ENCODE measurements at regions not wholly inside any gene's neighbourhood (a gene's known extent, or its start where the extent isn't known, plus 50 kb on each side); places are given as distances from the start of the nearest gene placed in this dataset.
"Not testable (repeated sequence)": the region's sequence is repeated elsewhere in the genome, so short reads cannot be mapped to it uniquely, and the experiment has no call there.

DNA sequence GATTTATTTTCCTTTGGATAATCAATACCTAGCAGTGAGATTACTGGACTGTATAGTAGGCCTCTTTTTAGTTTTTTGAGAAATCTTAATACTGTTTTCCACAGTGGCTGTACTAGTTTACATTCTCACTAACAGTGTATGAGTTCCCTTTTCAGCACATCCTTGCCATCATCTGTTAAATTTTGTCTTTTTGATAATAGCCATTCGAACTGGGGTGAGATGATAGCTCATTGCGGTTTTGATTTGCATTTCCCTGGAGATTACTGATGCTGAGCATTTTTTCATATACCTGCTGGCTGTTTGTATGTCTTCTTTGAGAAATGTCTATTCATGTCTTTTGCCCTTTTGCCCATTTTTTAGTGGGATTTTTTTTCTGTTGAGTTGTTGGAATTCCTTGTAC, 210.8 kb downstream of the CGGBP1 start:
- Mint-ChIP-seq H3K27ac (no peak overlapping the region), H3K4me1 (no peaks in the 10 kb centered on the region), H3K4me3 (no peak overlapping the region), H3K36me3 (ENCODE audit: low read depth) (no peaks in the 10 kb centered on the region), H3K27me3 (no peaks in the 10 kb centered on the region), H3K9me3 (no peaks in the 10 kb centered on the region)
- ChIA-PET POLR2A (no interaction called here), CTCF (no interaction called here)
- no peak for DNase-seq

DNA sequence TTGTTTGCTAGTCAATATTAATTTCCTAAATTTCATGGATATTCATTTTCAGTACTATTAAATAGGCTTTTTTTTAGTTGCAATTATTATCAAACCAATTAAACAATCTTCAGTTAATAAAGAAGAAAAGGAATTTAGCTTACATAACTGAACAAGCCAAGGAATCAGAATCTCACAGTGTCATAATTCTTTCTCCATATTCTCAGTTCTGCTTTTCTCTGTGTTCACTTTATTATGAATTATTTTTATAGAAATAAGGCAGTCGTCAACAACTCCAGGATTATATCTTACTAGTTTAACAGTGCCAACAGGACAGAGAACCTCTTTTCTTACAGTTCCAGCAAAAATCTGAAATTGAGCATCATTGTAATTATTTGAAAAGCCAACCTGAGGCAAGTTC, 221.7 kb downstream of the CGGBP1 start:
- no peaks in the 10 kb centered on the region for H3K27me3 Mint-ChIP-seq
- ChIA-PET CTCF (no interaction called here), POLR2A (no interaction called here)
- no peaks in the 10 kb centered on the region for H3K36me3 Mint-ChIP-seq (ENCODE audit: low read depth)
- no peak overlapping the region for H3K27ac Mint-ChIP-seq
- no peak for DNase-seq
- H3K4me3 Mint-ChIP-seq: no peak overlapping the region
- H3K4me1 Mint-ChIP-seq: no peaks in the 10 kb centered on the region
- peaks cover 5% of the 10 kb centered on the region for H3K9me3 Mint-ChIP-seq

DNA sequence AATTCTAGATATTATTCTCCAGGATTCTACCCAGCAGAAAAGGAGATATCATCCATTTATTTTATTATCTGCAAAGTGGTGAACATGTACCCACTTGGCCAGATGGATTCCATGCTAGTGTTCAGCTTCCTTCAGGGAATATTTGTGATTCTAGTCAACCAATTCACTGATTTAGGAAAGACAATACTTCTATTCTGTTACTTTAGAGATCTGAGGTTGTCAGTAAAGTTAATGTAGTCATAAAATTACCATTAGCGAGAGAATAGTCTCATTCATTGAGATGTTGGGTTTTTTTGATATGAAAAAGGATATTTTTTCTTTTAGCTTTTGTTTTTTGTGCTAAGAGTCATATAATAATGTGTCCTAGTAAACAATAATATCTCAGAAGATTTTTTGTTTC, 222.8 kb downstream of the CGGBP1 start:
- Mint-ChIP-seq H3K27me3 (no peaks in the 10 kb centered on the region), H3K4me3 (no peak overlapping the region), H3K27ac (no peak overlapping the region), H3K9me3 (peaks cover 5% of the 10 kb centered on the region), H3K36me3 (ENCODE audit: low read depth) (no peaks in the 10 kb centered on the region), H3K4me1 (no peaks in the 10 kb centered on the region)
- DNase-seq: no peak
- POLR2A ChIA-PET: no interaction called here
- CTCF ChIA-PET: no interaction called here

DNA sequence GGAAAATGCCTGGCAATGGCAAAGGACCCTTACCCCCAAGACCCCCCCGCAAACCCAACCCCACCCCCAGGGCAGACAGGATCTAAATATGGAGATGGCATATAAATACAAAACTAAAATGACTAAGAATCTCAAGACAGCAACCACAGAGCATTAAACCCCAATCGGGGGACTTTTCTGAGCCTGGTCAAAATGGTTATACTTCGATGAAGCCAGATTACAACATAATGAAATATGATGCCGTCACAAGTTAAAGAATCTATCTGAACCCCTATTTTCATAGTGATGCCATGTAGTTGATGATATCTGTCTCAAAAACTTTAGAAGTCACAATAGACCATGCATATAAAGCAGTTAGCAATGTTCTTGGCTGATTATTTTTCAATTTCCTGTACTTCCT, 223.6 kb downstream of the CGGBP1 start:
- no peak for DNase-seq
- no peaks in the 10 kb centered on the region for H3K36me3 Mint-ChIP-seq (ENCODE audit: low read depth)
- H3K27me3 Mint-ChIP-seq: no peaks in the 10 kb centered on the region
- no peak overlapping the region for H3K4me3 Mint-ChIP-seq
- ChIA-PET POLR2A (no interaction called here), CTCF (no interaction called here)
- H3K9me3 Mint-ChIP-seq: peaks cover 5% of the 10 kb centered on the region
- H3K27ac Mint-ChIP-seq: no peak overlapping the region
- no peaks in the 10 kb centered on the region for H3K4me1 Mint-ChIP-seq

DNA sequence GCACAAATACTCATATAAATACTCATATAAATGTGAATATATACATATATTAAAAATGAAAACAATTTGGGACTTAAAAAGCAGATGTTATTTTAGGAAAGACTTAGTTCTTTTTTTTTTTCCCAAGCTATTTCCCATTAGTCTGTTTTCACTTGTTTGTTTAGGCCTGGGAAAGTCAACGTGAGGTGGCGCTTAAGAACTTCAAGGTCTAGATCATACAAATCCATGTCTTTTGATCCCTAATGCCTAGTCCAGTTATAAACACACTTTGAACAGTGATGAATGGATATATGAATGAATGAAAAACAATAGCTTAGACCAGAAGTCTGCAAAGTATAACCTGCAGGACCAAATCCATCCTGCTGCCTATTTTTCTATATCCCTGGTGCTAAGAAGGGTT, 224.5 kb downstream of the CGGBP1 start:
- peaks cover under 1% of the 10 kb centered on the region for H3K9me3 Mint-ChIP-seq
- H3K36me3 Mint-ChIP-seq (ENCODE audit: low read depth): no peaks in the 10 kb centered on the region
- POLR2A ChIA-PET: no interaction called here
- H3K4me1 Mint-ChIP-seq: no peaks in the 10 kb centered on the region
- DNase-seq: no peak
- CTCF ChIA-PET: no interaction called here
- H3K27ac Mint-ChIP-seq: no peak overlapping the region
- no peaks in the 10 kb centered on the region for H3K27me3 Mint-ChIP-seq
- no peak overlapping the region for H3K4me3 Mint-ChIP-seq

DNA sequence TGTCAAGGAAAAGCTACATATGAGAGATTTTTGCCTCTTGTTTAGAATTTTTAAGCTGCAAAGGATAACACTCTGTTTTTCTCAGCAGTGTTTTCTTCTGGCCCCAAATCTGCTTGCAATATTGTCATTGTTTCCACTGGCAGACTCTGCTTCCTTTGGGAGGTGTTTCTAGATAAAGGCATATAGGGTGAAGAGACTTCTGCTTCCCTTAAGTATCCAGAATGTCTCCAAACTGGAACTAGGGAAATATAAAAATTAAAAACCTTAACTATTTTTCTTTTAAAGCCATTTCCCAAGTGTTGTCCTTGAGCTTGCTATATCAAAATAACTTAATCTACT, 225.8 kb downstream of the CGGBP1 start:
- Mint-ChIP-seq H3K27ac (no peak overlapping the region), H3K9me3 (no peaks in the 10 kb centered on the region), H3K27me3 (no peaks in the 10 kb centered on the region), H3K36me3 (ENCODE audit: low read depth) (no peaks in the 10 kb centered on the region), H3K4me1 (no peaks in the 10 kb centered on the region), H3K4me3 (no peak overlapping the region)
- CTCF ChIA-PET: interaction anchor here (1.4 kb wide), 1 partner anchor 29 kb away, joined by 4 read pairs; no protein-coding TSS in a partner anchor
- no peak for DNase-seq
- POLR2A ChIA-PET: no interaction called here

DNA sequence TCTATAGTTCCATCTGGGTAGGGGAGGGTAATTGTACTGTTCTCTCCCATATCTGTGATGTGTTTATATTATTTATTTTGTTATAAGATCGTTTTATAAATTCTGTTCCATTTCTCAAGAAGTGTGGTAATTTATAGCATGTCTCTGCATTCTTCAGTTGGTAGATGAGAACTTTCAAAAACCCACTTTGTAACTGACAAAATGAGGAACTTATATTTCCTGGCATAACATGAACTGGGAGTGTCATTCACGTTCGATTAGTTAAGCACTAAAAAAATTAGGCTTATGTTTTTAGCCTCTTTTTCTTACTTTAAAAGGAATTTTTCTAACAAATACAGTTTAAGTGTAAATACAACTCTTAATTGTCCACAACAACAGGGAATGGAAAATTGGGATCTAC, 230.8 kb downstream of the CGGBP1 start:
- H3K9me3 Mint-ChIP-seq: no peaks in the 10 kb centered on the region
- no peak overlapping the region for H3K4me3 Mint-ChIP-seq
- no peaks in the 10 kb centered on the region for H3K4me1 Mint-ChIP-seq
- CTCF ChIA-PET: no interaction called here
- POLR2A ChIA-PET: no interaction called here
- H3K27ac Mint-ChIP-seq: no peak overlapping the region
- no peak for DNase-seq
- H3K27me3 Mint-ChIP-seq: no peaks in the 10 kb centered on the region
- no peaks in the 10 kb centered on the region for H3K36me3 Mint-ChIP-seq (ENCODE audit: low read depth)

DNA sequence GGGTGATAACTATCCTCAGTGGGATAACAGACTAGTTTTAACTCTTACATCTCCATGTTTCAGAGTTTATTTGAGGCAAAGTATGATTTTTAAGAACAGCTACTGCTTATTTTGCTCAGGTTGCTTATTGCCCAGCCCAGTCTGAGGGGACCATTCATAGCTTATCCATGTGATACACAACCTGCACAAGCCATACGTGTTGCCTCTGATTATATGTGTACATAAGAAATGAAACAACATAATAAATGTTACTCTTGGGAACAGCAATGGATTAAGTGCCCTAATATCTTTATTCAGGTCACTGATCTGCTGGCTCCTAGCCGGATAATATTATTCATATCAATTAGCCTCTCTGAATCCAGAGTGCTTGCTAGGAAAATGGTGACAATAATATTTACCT, 236.2 kb downstream of the CGGBP1 start:
- Mint-ChIP-seq H3K27me3 (no peaks in the 10 kb centered on the region), H3K36me3 (ENCODE audit: low read depth) (no peaks in the 10 kb centered on the region), H3K4me3 (no peak overlapping the region), H3K9me3 (no peaks in the 10 kb centered on the region), H3K4me1 (no peaks in the 10 kb centered on the region), H3K27ac (no peak overlapping the region)
- DNase-seq: no peak
- ChIA-PET POLR2A (no interaction called here), CTCF (no interaction called here)

DNA sequence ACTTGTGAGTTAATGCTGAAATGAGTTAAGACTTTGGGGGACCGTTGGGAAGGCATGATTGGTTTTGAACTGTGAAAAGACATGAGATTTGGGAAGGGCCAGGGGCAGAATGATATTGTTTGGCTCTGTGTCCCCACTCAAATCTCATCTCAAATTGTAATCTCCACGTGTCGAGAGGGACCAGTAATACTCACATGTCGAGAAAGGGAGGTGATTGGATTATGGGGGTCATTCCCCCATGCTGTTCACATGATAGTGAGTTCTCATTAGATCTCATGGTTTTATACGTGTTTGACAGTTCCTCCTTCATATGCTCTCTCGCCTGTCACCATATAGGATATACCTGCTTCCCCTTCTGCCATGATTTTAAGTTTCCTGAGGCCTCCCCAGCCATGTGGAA, 245.3 kb downstream of the CGGBP1 start:
- H3K36me3 Mint-ChIP-seq (ENCODE audit: low read depth); CTCF ChIA-PET; H3K4me1 Mint-ChIP-seq; H3K4me3 Mint-ChIP-seq; DNase-seq; H3K9me3 Mint-ChIP-seq; H3K27me3 Mint-ChIP-seq; H3K27ac Mint-ChIP-seq; POLR2A ChIA-PET: not testable (repeated sequence)

DNA sequence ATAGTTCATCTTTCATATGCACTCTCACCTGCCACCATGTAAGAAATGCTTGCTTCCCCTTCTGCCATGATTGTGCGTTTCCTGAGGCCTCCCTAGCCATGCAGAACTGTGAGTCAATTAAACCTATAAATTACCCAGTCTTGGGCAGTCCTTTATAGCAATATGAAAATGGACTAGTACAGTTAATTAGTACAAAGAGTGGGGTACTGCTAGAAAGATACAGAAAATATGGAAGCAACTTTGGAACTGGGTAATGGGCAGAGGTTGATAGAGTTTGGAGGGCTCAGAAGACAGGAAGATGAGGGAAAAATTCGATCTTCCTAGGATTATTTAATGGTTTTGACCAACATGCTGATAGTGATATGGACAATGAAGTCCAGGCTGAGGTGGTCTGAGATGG, 246.9 kb downstream of the CGGBP1 start:
- H3K4me1 Mint-ChIP-seq: no peaks in the 10 kb centered on the region
- H3K27me3 Mint-ChIP-seq: peaks cover 8% of the 10 kb centered on the region
- no peak overlapping the region for H3K27ac Mint-ChIP-seq
- no peaks in the 10 kb centered on the region for H3K9me3 Mint-ChIP-seq
- H3K4me3 Mint-ChIP-seq: no peak overlapping the region
- H3K36me3 Mint-ChIP-seq (ENCODE audit: low read depth): no peaks in the 10 kb centered on the region
- no peak for DNase-seq
- ChIA-PET CTCF (no interaction called here), POLR2A (no interaction called here)

DNA sequence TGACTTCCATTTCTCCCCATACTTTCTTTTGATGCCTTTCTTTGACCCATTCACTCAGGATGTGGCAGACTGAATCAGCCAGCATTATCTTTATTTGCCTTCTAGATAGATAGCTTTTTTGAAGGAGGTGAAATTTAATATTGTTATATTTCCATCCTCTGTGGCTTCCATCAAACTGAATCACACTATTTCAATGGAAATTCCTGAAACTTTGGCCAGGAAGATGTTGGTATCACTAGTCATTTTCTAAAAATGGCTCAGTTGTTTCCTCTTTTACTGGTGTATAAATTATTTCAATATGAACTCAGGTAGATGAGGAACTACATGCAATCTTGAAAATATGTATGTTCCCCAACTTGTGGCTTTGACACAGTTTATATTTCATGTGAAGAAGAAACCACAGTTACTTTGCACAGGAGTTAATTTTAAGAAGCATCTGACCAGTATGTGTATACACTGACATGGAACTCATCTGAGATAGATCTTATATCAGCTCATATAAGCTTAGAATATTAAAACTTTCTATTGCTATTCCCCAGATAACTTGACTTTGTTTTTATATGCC, 248.3 kb downstream of the CGGBP1 start:
- DNase-seq: no peak
- Mint-ChIP-seq H3K9me3 (no peaks in the 10 kb centered on the region), H3K4me3 (no peak overlapping the region), H3K27me3 (peaks cover 8% of the 10 kb centered on the region), H3K36me3 (ENCODE audit: low read depth) (no peaks in the 10 kb centered on the region), H3K4me1 (no peaks in the 10 kb centered on the region), H3K27ac (no peak overlapping the region)
- POLR2A ChIA-PET: no interaction called here
- CTCF ChIA-PET: no interaction called here

DNA sequence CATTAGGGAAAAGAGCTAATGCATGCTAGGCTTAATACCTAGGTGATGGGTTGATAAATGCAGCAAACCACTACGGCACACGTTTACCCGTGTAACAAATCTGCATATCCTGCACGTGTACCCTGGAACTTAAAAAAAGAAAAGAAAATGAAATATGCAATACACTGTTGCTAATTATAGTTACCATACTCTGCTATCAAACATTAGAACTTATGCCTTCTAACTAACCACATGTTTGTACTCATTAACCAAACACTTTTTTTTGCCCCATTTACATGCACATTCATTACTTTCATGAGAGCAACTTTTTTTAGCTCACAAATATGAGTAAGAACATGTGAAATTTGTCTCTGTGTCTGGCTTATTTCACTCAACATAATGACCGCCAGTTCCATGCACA, 253.1 kb downstream of the CGGBP1 start:
- no peaks in the 10 kb centered on the region for H3K36me3 Mint-ChIP-seq (ENCODE audit: low read depth)
- H3K4me3 Mint-ChIP-seq: no peak overlapping the region
- CTCF ChIA-PET: no interaction called here
- H3K27me3 Mint-ChIP-seq: peaks cover 13% of the 10 kb centered on the region
- H3K9me3 Mint-ChIP-seq: no peaks in the 10 kb centered on the region
- H3K27ac Mint-ChIP-seq: no peak overlapping the region
- DNase-seq: no peak
- no peaks in the 10 kb centered on the region for H3K4me1 Mint-ChIP-seq
- POLR2A ChIA-PET: no interaction called here

DNA sequence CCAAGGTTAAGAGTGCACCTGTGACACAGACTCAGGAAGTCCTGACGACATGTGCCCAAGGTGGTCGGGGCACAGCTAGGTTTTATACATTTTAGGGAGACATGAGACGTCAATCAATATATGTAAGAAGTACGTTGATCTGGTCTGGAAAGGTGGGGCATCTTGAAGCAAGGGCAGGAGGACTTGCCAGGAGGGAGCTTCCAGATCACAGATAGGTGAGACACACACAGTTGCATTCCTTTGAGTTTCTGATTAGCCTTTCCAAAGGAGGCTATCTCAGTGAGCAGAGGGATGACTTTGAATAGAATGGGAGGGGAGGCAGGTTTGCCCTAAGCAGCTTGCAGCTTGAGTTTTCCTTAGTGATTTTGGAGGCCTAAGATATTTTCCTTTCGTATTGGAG, 257.4 kb downstream of the CGGBP1 start:
- ChIA-PET CTCF (no interaction called here), POLR2A (no interaction called here)
- DNase-seq: no peak
- Mint-ChIP-seq H3K9me3 (no peaks in the 10 kb centered on the region), H3K27ac (no peak overlapping the region), H3K27me3 (peaks cover 20% of the 10 kb centered on the region), H3K36me3 (ENCODE audit: low read depth) (no peaks in the 10 kb centered on the region), H3K4me1 (no peaks in the 10 kb centered on the region), H3K4me3 (no peak overlapping the region)

DNA sequence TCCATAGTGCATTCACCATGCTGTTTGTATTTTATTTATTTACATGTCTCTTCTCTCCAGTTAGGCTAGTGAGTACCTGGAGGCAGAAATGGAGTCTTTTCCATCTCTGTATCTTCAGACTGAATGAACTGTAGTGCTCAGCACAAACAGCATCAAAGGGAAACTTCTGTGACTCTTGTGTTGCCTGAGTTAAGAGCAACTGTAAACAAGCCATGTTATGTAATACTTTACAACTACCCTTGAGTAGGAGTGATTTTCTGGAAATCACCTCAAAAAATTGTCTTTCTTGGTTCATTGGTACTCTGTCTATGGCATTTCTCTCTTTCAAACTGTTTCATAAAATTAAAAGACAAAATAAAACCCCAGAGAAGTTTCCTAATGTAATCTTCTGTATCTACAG, 258.3 kb downstream of the CGGBP1 start:
- no peaks in the 10 kb centered on the region for H3K4me1 Mint-ChIP-seq
- peaks cover 29% of the 10 kb centered on the region for H3K27me3 Mint-ChIP-seq
- H3K27ac Mint-ChIP-seq: no peak overlapping the region
- no peak for DNase-seq
- H3K4me3 Mint-ChIP-seq: no peak overlapping the region
- H3K9me3 Mint-ChIP-seq: no peaks in the 10 kb centered on the region
- H3K36me3 Mint-ChIP-seq (ENCODE audit: low read depth): no peaks in the 10 kb centered on the region
- POLR2A ChIA-PET: no interaction called here
- CTCF ChIA-PET: no interaction called here

DNA sequence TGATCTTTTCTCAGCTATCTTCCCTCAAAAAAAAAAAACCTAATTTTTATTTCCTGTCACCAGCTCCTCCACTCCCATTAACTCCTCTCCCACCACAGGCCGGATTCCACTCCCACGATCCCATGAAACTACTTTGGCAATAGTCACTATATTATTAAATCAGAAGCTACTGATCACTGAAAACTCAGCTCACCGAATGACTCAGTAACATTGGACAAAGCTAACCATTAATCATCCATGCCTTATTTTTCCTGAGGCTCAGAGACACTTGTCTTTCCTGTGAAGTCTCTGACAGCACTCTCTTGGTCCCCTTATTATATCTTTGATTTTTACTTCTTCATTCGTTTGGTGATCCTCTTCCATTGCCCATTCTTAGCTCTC, 260.2 kb downstream of the CGGBP1 start:
- H3K9me3 Mint-ChIP-seq: no peaks in the 10 kb centered on the region
- ChIA-PET POLR2A (no interaction called here), CTCF (no interaction called here)
- H3K36me3 Mint-ChIP-seq (ENCODE audit: low read depth): no peaks in the 10 kb centered on the region
- DNase-seq: no peak
- peaks cover under 1% of the 10 kb centered on the region for H3K4me1 Mint-ChIP-seq
- peaks cover 41% of the 10 kb centered on the region for H3K27me3 Mint-ChIP-seq
- H3K27ac Mint-ChIP-seq: no peak overlapping the region
- H3K4me3 Mint-ChIP-seq: no peak overlapping the region

All from activated CD4-positive, alpha-beta memory T cell treated with anti-CD3 and anti-CD28 coated beads, Interleukin-2, amount 10 ng/mL, durations not matched to agents 7 days and 5 days (primary cell).